ENCODE measurements at regions not wholly inside any gene's neighbourhood (a gene's known extent, or its start where the extent isn't known, plus 50 kb on each side); places are given as distances from the start of the nearest gene placed in this dataset.

DNA sequence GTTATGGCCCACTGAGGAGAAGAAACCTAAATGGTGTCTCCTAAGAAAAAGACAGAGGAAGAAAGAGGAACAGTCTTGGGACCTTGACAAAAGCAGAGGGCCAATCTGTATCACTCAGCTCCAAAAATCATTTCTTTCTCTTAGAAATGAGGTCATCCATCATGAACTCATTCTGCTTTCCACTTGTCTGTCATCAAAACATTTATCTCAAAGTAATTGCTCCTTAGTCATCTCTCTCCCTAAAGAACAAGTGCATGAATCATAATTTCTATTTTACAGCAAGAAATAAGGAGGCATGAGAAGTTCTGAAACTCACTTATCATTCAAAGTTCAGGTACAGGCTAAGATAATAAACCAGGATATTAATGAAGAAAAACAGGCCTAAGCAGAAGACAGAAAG is 375.6 kb downstream of the KCNA4 start:
- peaks cover 2% of the 10 kb centered on the region for H3K9me3 Mint-ChIP-seq
- TF ChIP-seq, protein P1, sequence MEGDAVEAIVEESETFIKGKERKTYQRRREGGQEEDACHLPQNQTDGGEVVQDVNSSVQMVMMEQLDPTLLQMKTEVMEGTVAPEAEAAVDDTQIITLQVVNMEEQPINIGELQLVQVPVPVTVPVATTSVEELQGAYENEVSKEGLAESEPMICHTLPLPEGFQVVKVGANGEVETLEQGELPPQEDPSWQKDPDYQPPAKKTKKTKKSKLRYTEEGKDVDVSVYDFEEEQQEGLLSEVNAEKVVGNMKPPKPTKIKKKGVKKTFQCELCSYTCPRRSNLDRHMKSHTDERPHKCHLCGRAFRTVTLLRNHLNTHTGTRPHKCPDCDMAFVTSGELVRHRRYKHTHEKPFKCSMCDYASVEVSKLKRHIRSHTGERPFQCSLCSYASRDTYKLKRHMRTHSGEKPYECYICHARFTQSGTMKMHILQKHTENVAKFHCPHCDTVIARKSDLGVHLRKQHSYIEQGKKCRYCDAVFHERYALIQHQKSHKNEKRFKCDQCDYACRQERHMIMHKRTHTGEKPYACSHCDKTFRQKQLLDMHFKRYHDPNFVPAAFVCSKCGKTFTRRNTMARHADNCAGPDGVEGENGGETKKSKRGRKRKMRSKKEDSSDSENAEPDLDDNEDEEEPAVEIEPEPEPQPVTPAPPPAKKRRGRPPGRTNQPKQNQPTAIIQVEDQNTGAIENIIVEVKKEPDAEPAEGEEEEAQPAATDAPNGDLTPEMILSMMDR (conservative IDR thresholded peaks at IDR 0.05): no peak
- H3K27ac Mint-ChIP-seq (ENCODE audit: unreplicated experiment): no peak overlapping the region
- no peaks in the 10 kb centered on the region for H3K4me1 Mint-ChIP-seq
- DNase-seq (ENCODE audit: low read depth, low spot score): no peak
- no peak overlapping the region for H3K4me3 Mint-ChIP-seq
- H3K27me3 Mint-ChIP-seq (ENCODE audit: low read depth): peaks cover 15% of the 10 kb centered on the region
- no peaks in the 10 kb centered on the region for H3K36me3 Mint-ChIP-seq (ENCODE audit: low read depth)

DNA sequence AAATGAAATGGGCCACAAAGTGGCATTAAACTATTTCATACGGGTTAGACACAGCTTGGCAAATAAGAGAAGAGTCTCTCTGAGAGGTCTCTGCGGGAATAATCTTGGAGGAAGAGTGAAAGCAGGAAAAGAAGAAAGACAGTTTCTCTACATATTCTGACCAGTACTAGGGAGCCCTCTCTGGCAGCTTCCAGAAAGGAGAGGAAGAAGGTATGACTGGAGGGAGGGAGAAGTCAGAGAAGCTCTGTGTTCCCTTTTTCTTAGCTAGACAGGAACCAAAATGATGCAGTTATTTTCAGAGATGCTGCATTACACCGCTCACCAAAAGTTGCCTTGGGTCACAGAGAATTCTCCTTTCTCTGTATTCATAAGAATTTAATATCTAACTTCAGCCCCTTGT is 382.1 kb downstream of the KCNA4 start:
- Mint-ChIP-seq H3K27ac (ENCODE audit: unreplicated experiment) (no peak overlapping the region), H3K4me3 (no peak overlapping the region), H3K27me3 (ENCODE audit: low read depth) (peaks cover 27% of the 10 kb centered on the region), H3K9me3 (no peaks in the 10 kb centered on the region), H3K36me3 (ENCODE audit: low read depth) (no peaks in the 10 kb centered on the region), H3K4me1 (no peaks in the 10 kb centered on the region)
- DNase-seq (ENCODE audit: low read depth, low spot score): no peak
- TF ChIP-seq, protein P1 (conservative IDR thresholded peaks at IDR 0.05): no peak

DNA sequence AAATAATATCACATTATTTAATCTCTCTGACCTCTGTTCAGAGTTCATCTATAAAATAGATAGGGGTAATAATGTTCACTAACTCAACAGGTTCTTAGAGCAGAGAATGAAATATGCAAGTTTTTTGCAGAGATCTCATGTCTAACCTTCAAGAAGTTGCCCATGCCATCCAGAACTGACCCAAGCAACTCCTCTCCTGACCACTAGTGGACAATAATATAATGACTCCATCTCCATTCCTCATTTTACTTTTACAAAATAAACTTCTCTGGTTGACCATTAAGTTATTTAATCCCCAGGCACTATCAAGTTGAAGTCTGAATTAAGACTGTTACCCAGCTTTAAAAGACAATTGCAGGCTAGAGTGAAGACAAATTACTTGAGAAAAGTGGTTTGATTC is 382.6 kb downstream of the KCNA4 start:
- H3K4me1 Mint-ChIP-seq: no peaks in the 10 kb centered on the region
- H3K9me3 Mint-ChIP-seq: no peaks in the 10 kb centered on the region
- no peak for DNase-seq (ENCODE audit: low read depth, low spot score)
- no peak overlapping the region for H3K4me3 Mint-ChIP-seq
- H3K27me3 Mint-ChIP-seq (ENCODE audit: low read depth): peaks cover 27% of the 10 kb centered on the region
- TF ChIP-seq, protein P1 (conservative IDR thresholded peaks at IDR 0.05): peak; percentile 40
- H3K27ac Mint-ChIP-seq (ENCODE audit: unreplicated experiment): no peak overlapping the region
- no peaks in the 10 kb centered on the region for H3K36me3 Mint-ChIP-seq (ENCODE audit: low read depth)

DNA sequence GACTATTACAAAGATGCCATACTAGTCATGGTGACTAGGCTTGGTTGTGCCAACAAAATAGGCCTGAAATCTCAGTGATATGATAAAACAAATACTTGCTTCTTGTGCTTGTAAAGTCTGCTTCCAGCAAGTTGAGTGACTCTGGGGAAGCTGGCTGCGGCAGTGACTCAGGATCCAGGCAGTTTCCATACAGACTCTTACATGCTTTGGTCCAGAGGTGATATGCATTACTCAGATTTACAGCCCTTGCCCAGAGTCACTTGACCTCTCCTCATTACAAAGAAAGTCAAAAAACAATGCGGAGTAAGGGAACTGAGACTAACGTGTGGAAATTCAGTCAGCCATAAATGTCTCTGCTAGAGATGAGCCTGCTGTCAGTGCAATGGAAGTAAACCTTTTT is 387.5 kb downstream of the KCNA4 start:
- H3K27me3 Mint-ChIP-seq (ENCODE audit: low read depth): peaks cover under 1% of the 10 kb centered on the region
- DNase-seq (ENCODE audit: low read depth, low spot score): no peak
- no peak overlapping the region for H3K27ac Mint-ChIP-seq (ENCODE audit: unreplicated experiment)
- H3K4me3 Mint-ChIP-seq: no peak overlapping the region
- no peaks in the 10 kb centered on the region for H3K4me1 Mint-ChIP-seq
- TF ChIP-seq, protein P1 (conservative IDR thresholded peaks at IDR 0.05): no peak
- no peaks in the 10 kb centered on the region for H3K36me3 Mint-ChIP-seq (ENCODE audit: low read depth)
- no peaks in the 10 kb centered on the region for H3K9me3 Mint-ChIP-seq

DNA sequence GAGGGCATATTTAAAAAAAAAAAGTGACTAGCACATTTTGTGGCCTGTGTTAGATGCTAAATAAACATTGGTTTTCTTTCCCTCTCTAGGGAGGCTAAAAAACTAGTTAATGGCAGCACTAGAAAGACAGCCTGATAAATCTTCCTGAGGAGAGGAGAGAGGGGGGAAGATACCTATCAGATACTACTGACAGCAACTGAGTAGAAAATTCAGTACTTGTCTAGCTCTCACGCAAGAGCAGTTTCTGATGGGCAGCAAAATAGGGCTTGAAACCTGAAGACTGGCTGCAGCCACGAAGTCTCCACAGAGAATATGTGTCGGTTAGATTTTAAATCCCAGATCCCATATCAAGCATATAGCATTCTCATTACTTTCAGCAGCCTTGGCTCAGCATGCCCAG is 388.2 kb downstream of the KCNA4 start:
- TF ChIP-seq, protein P1 (conservative IDR thresholded peaks at IDR 0.05): no peak
- no peak overlapping the region for H3K27ac Mint-ChIP-seq (ENCODE audit: unreplicated experiment)
- no peaks in the 10 kb centered on the region for H3K9me3 Mint-ChIP-seq
- no peaks in the 10 kb centered on the region for H3K36me3 Mint-ChIP-seq (ENCODE audit: low read depth)
- H3K4me1 Mint-ChIP-seq: no peaks in the 10 kb centered on the region
- no peak for DNase-seq (ENCODE audit: low read depth, low spot score)
- H3K4me3 Mint-ChIP-seq: no peak overlapping the region
- H3K27me3 Mint-ChIP-seq (ENCODE audit: low read depth): no peaks in the 10 kb centered on the region

DNA sequence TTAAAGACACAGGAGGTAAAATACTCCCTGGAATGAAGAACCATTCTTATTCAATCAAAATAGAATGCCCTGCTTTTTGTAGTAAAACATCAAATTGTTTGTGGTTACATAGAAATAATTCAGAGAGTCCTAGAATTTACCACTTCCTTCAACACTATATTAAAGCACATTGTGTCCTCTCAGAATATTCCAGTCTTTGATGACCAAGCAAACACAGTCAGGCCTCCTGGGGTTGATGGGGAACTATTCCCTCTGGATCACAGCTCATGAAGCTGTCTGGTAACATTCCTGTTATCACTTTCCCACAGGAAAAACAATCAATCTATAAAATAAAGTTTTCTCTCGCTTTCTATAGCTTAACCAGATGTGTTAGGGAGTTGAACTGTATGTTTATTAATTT is 389.3 kb downstream of the KCNA4 start:
- Mint-ChIP-seq H3K36me3 (ENCODE audit: low read depth) (no peaks in the 10 kb centered on the region), H3K27me3 (ENCODE audit: low read depth) (no peaks in the 10 kb centered on the region), H3K27ac (ENCODE audit: unreplicated experiment) (no peak overlapping the region), H3K4me1 (no peaks in the 10 kb centered on the region), H3K9me3 (no peaks in the 10 kb centered on the region), H3K4me3 (no peak overlapping the region)
- no peak for DNase-seq (ENCODE audit: low read depth, low spot score)
- TF ChIP-seq, protein P1 (conservative IDR thresholded peaks at IDR 0.05): no peak
